ENCODE measurements at regions not wholly inside any gene's neighbourhood (a gene's known extent, or its start where the extent isn't known, plus 50 kb on each side); places are given as distances from the start of the nearest gene placed in this dataset.

DNA sequence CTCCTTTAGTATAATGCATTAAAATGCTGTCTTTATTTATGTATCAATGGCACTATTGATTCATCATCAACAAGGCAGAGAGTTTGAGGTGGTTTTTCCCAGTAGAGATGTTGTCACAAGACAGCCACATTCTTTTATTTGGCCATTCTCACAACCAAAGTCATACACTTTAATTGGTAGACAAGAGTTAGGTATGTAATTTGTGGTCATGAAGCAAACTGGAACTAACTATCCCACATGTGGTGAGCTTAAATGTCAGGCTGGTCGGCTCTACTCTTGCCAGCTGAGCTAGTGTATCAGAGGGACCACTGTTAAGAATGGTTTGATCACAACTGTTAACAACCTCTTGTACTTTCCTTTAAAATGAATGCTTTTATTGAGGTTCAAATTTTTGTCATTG lies 714.6 kb downstream of the CD109 start:
- no peak for DNase-seq
- no TSS peak for BruUV-seq (replicated peaks)
- H3K9me2 ChIP-seq (replicated peaks; ENCODE audit: low read length), result no peaks in the 10 kb centered on the region
- ChIA-PET CTCF (interaction anchor here (0.6 kb wide), 1 partner anchor 402 kb away, joined by 3 read pairs; no protein-coding TSS in a partner anchor), POLR2A (ENCODE audit: unreplicated experiment) (no interaction called here)
- no peak overlapping the region for H3K9ac ChIP-seq (ENCODE audit: low read length)
- intact Hi-C loops (cut with micrococcal nuclease), result no loop called here
- H3F3A ChIP-seq (ENCODE audit: low read length, unreplicated experiment), result no peaks in the 10 kb centered on the region
- no peaks in the 10 kb centered on the region for H3K4me1 ChIP-seq (ENCODE audit: insufficient read depth, low read length)
- TF ChIP-seq CTCF (conservative IDR thresholded peaks at IDR 0.05; ENCODE audit: low read depth, low read length) (no peak), EZH2 (IDR thresholded peaks at IDR 0.05; ENCODE audit: low read length, unreplicated experiment) (no peak), EZH2phosphoT487 (IDR thresholded peaks at IDR 0.05; ENCODE audit: borderline replicate concordance, low read length) (no peak)
- H3K4me2 ChIP-seq (ENCODE audit: low read length), result no peak overlapping the region
- no peak overlapping the region for H3K27ac ChIP-seq (ENCODE audit: low read length)
- H2AFZ ChIP-seq (ENCODE audit: low read length), result no peak overlapping the region
- no peaks in the 10 kb centered on the region for H3K9me3 ChIP-seq (ENCODE audit: low read length)
- H3K36me3 ChIP-seq (ENCODE audit: low read depth, low read length), result no peaks in the 10 kb centered on the region
- H4K20me1 ChIP-seq (ENCODE audit: low read length), result no peaks in the 10 kb centered on the region
- no peak overlapping the region for H3K4me3 ChIP-seq (ENCODE audit: low read length)
- H3K79me2 ChIP-seq (ENCODE audit: low read length), result no peaks in the 10 kb centered on the region
- no peaks in the 10 kb centered on the region for H3K27me3 ChIP-seq (ENCODE audit: low read length)
- no peak for ATAC-seq

- Histone ChIP-seq H3K27ac (ENCODE audit: low read length) (no peak overlapping the region), H3K9me2 (replicated peaks; ENCODE audit: low read length) (no peaks in the 10 kb centered on the region), H3K27me3 (ENCODE audit: low read length) (no peaks in the 10 kb centered on the region), H2AFZ (ENCODE audit: low read length) (no peak overlapping the region), H3F3A (ENCODE audit: low read length, unreplicated experiment) (no peaks in the 10 kb centered on the region), H3K36me3 (ENCODE audit: low read depth, low read length) (no peaks in the 10 kb centered on the region), H3K4me3 (ENCODE audit: low read length) (no peak overlapping the region), H4K20me1 (ENCODE audit: low read length) (no peaks in the 10 kb centered on the region), H3K79me2 (ENCODE audit: low read length) (no peaks in the 10 kb centered on the region), H3K9me3 (ENCODE audit: low read length) (no peaks in the 10 kb centered on the region), H3K9ac (ENCODE audit: low read length) (no peak overlapping the region), H3K4me1 (ENCODE audit: insufficient read depth, low read length) (no peaks in the 10 kb centered on the region), H3K4me2 (ENCODE audit: low read length) (no peak overlapping the region)
- DNase-seq, result peak; percentile 64
- ChIA-PET POLR2A (ENCODE audit: unreplicated experiment) (no interaction called here), CTCF (no interaction called here)
- intact Hi-C loops (cut with micrococcal nuclease), result loop anchor here (1.0 to 10.0 kb wide), 7 partner anchors 165 to 797 kb away; partner anchors contain the start of gene COL12A1
- peak; percentile 70 for ATAC-seq
- TF ChIP-seq EZH2 (IDR thresholded peaks at IDR 0.05; ENCODE audit: low read length, unreplicated experiment) (no peak), EZH2phosphoT487 (IDR thresholded peaks at IDR 0.05; ENCODE audit: borderline replicate concordance, low read length) (no peak), CTCF (conservative IDR thresholded peaks at IDR 0.05; ENCODE audit: low read depth, low read length) (peak; percentile 65)
- no TSS peak for BruUV-seq (replicated peaks)
Observed at GRCh38 chr6:74409447-74409846, 713.4 kb downstream of the CD109 start.

GRCh38 chr6:74408844-74409243 lies 712.8 kb downstream of the CD109 start:
- ATAC-seq (no peak), DNase-seq (no peak)

More at GRCh38 chr6:74408844-74409243, 712.8 kb downstream of the CD109 start:
- H3K79me2 ChIP-seq (ENCODE audit: low read length), result no peaks in the 10 kb centered on the region
- intact Hi-C loops (cut with micrococcal nuclease), result loop anchor here (1.0 to 10.0 kb wide), 7 partner anchors 166 to 797 kb away; partner anchors contain the start of gene COL12A1
- ChIA-PET CTCF (no interaction called here), POLR2A (ENCODE audit: unreplicated experiment) (no interaction called here)
- TF ChIP-seq EZH2 (IDR thresholded peaks at IDR 0.05; ENCODE audit: low read length, unreplicated experiment) (no peak), CTCF (conservative IDR thresholded peaks at IDR 0.05; ENCODE audit: low read depth, low read length) (no peak), EZH2phosphoT487 (IDR thresholded peaks at IDR 0.05; ENCODE audit: borderline replicate concordance, low read length) (no peak)
- H3K27ac ChIP-seq (ENCODE audit: low read length), result no peak overlapping the region
- no peaks in the 10 kb centered on the region for H3F3A ChIP-seq (ENCODE audit: low read length, unreplicated experiment)
- no peaks in the 10 kb centered on the region for H3K4me1 ChIP-seq (ENCODE audit: insufficient read depth, low read length)
- no peaks in the 10 kb centered on the region for H4K20me1 ChIP-seq (ENCODE audit: low read length)
- no peak overlapping the region for H3K9ac ChIP-seq (ENCODE audit: low read length)
- no peak overlapping the region for H3K4me3 ChIP-seq (ENCODE audit: low read length)
- no peaks in the 10 kb centered on the region for H3K27me3 ChIP-seq (ENCODE audit: low read length)
- H3K9me2 ChIP-seq (replicated peaks; ENCODE audit: low read length), result no peaks in the 10 kb centered on the region
- BruUV-seq (replicated peaks), result no TSS peak
- H3K4me2 ChIP-seq (ENCODE audit: low read length), result no peak overlapping the region
- no peak overlapping the region for H2AFZ ChIP-seq (ENCODE audit: low read length)
- H3K9me3 ChIP-seq (ENCODE audit: low read length), result no peaks in the 10 kb centered on the region
- no peaks in the 10 kb centered on the region for H3K36me3 ChIP-seq (ENCODE audit: low read depth, low read length)
